Breast epithelium (tissue), 3 donors: ENCODE measurements at regions not wholly inside any gene's neighbourhood (a gene's known extent, or its start where the extent isn't known, plus 50 kb on each side); places are given as distances from the start of the nearest gene placed in this dataset.

Source experiments
- CTCF ChIP-seq, 3 donors: fragments of 450-650 bp; IDR thresholded peaks; one replicate each; pipeline ENCODE4 v1.5.1; 2016 to 2017; ENCODE audit warnings: antibody characterized with exemption in 3 of 3, mild to moderate bottlenecking in 3 of 3, moderate library complexity in 3 of 3
- POLR2A ChIP-seq: fragments of 450-650 bp; IDR thresholded peaks from one replicate; pipeline ENCODE4 v1.6.1; 2016; ENCODE audit warnings: antibody characterized with exemption, mild to moderate bottlenecking, moderate library complexity

GRCh38 chr2:6644261-6644660 is 221.4 kb downstream of the CMPK2 start:
- TF ChIP-seq CTCF (IDR thresholded peaks at IDR 0.05), result no peak
- no peak for TF ChIP-seq POLR2A
